ENCODE measurements at regions not wholly inside any gene's neighbourhood (a gene's known extent, or its start where the extent isn't known, plus 50 kb on each side); places are given as distances from the start of the nearest gene placed in this dataset.
A peak's percentile ranks its signal among the peaks of the same experiment; 100 is the strongest.

GRCh38 chr15:81516461-81516860, 142.4 kb upstream of the TMC3 start:
- DNase-seq, result peak in 1 of 2 experiments; percentile 44

GRCh38 chr15:81516012-81516411, 142.0 kb upstream of the TMC3 start:
- no peak for DNase-seq

GRCh38 chr15:81514725-81515124, 140.7 kb upstream of the TMC3 start:
- DNase-seq, result no peak

GRCh38 chr15:81511138-81511537, 137.1 kb upstream of the TMC3 start:
- DNase-seq, result no peak

GRCh38 chr15:81507831-81508230, 133.8 kb upstream of the TMC3 start:
- no peak for DNase-seq

- DNase-seq, result no peak
Observed at GRCh38 chr15:81506936-81507335, 132.9 kb upstream of the TMC3 start.

- no peak for DNase-seq
Observed at GRCh38 chr15:81506071-81506470, 132.1 kb upstream of the TMC3 start.

GRCh38 chr15:81504170-81504905, 130.3 kb upstream of the TMC3 start:
- DNase-seq, result no peak

GRCh38 chr15:81502439-81502838, 128.4 kb upstream of the TMC3 start:
- DNase-seq, result no peak

- no peak for DNase-seq
Observed at GRCh38 chr15:81500081-81500480, 126.1 kb upstream of the TMC3 start.

GRCh38 chr15:81498294-81498693, 124.3 kb upstream of the TMC3 start:
- no peak for DNase-seq

- no peak for DNase-seq
Observed at GRCh38 chr15:81497238-81497637, 123.2 kb upstream of the TMC3 start.

- DNase-seq, result no peak
Observed at GRCh38 chr15:81495780-81496467, 121.9 kb upstream of the TMC3 start.

- DNase-seq, result peak in 1 of 2 experiments; percentile 71
Observed at GRCh38 chr15:81492969-81493645, 119.1 kb upstream of the TMC3 start.

GRCh38 chr15:81492331-81492968, 118.4 kb upstream of the TMC3 start:
- DNase-seq, result peak; percentile 94 to 97

GRCh38 chr15:81491414-81492096, 117.5 kb upstream of the TMC3 start:
- DNase-seq, result no peak

- DNase-seq, result peak in 1 of 2 experiments; percentile 73
Observed at GRCh38 chr15:81485806-81486205, 111.8 kb upstream of the TMC3 start.

- peak in 1 of 2 experiments; percentile 74 for DNase-seq
Observed at GRCh38 chr15:81484086-81484955, 110.3 kb upstream of the TMC3 start.

- DNase-seq, result no peak
Observed at GRCh38 chr15:81483496-81483895, 109.5 kb upstream of the TMC3 start.

- no peak for DNase-seq
Observed at GRCh38 chr15:81481346-81481745, 107.3 kb upstream of the TMC3 start.

GRCh38 chr15:81480645-81481053, 106.6 kb upstream of the TMC3 start:
- DNase-seq, result peak; percentile 61 to 87

GRCh38 chr15:81478354-81478753, 104.3 kb upstream of the TMC3 start:
- DNase-seq, result no peak

Data from NCI-H446 (cell line).